H1 (cell line): ENCODE measurements at regions not wholly inside any gene's neighbourhood (a gene's known extent, or its start where the extent isn't known, plus 50 kb on each side); places are given as distances from the start of the nearest gene placed in this dataset.

Experiments used
- CTCF ChIP-seq, 3 experiments: IDR thresholded peaks; 1 replicate in 2 of 3; 2 replicates in 1 of 3; pipeline versions ENCODE4 v1.5.1 to v1.6.1; 2011; ENCODE audit warnings: low read length in 3 of 3, mild to moderate bottlenecking in 3 of 3, inconsistent platforms in 2 of 3, low read depth in 1 of 3, moderate library complexity in 1 of 3; ENCODE audit not compliant: insufficient read depth in 1 of 3; ENCODE audit errors: control extremely low read depth in 1 of 3
- EZH2 ChIP-seq: fragments of 200-600 bp; sonication (generic); IDR thresholded peaks from 2 replicates; pipeline ENCODE4 v1.7.1; 2012; ENCODE audit warnings: low read depth, mild to moderate bottlenecking, moderate library complexity, low read length, inconsistent platforms; ENCODE audit not compliant: severe bottlenecking
- POLR2A ChIP-seq, 2 experiments: IDR thresholded peaks; 1 replicate in 1 of 2; 2 replicates in 1 of 2; pipeline ENCODE4 v1.6.1; 2011; ENCODE audit warnings: low read depth in 2 of 2, low read length in 2 of 2, mild to moderate bottlenecking in 2 of 2; ENCODE audit errors: control extremely low read depth in 1 of 2
- RFX5 ChIP-seq: IDR thresholded peaks from 2 replicates; pipeline ENCODE4 v1.6.1; 2011; ENCODE audit warnings: low read depth, low read length, improper control_type of control experiment, borderline replicate concordance
- TCF12 ChIP-seq: IDR thresholded peaks from 2 replicates; pipeline ENCODE4 v1.6.1; 2011; ENCODE audit warnings: low read depth, mild to moderate bottlenecking, low read length

- TF ChIP-seq RFX5 (no peak), CTCF (IDR thresholded peaks at IDR 0.05; ENCODE audit: control extremely low read depth in 1 of 3, insufficient read depth in 1 of 3, low read depth in 1 of 3, low read length in 3 of 3) (no peak), POLR2A (IDR thresholded peaks at IDR 0.05; ENCODE audit: control extremely low read depth in 1 of 2, low read depth in 2 of 2, low read length in 2 of 2) (no peak), EZH2 (no peak), TCF12 (no peak)
Observed at GRCh38 chr7:91749418-91749817, 131.1 kb downstream of the MTERF1 start.
